Lower lobe of right lung (tissue), 2 donors: ENCODE measurements at regions not wholly inside any gene's neighbourhood (a gene's known extent, or its start where the extent isn't known, plus 50 kb on each side); places are given as distances from the start of the nearest gene placed in this dataset.

Experiments
- ATAC-seq, 2 donors: fragments of 200-7000 bp; cut with Tn5 transposase; one replicate each; pipeline ENCODE4 v1.9.1; 2020 to 2022; ENCODE audit warnings: mild to moderate bottlenecking in 2 of 2, moderate library complexity in 2 of 2
- DNase-seq: peaks from one replicate; pipeline ENCODE4 v3.0.0-alpha.2; 2020
- H3K27ac ChIP-seq: fragments of 200-600 bp; one replicate; pipeline ENCODE4 v1.8.0; 2022
- H3K27me3 ChIP-seq: fragments of 200-600 bp; one replicate; pipeline ENCODE4 v1.8.0; 2022; ENCODE audit warnings: low read depth
- H3K36me3 ChIP-seq: fragments of 200-600 bp; one replicate; pipeline ENCODE4 v1.8.0; 2022; ENCODE audit warnings: mild to moderate bottlenecking
- H3K4me1 ChIP-seq: fragments of 200-600 bp; one replicate; pipeline ENCODE4 v1.8.0; 2022
- H3K4me3 ChIP-seq: fragments of 200-600 bp; one replicate; pipeline ENCODE4 v1.8.0; 2022; ENCODE audit warnings: mild to moderate bottlenecking
- H3K9me3 ChIP-seq: fragments of 200-600 bp; one replicate; pipeline ENCODE4 v1.8.0; 2022
- intact Hi-C: fragments of 100-400 bp; cut with DNase I; formaldehyde crosslinking; loops from one replicate; pipeline ENCODE4 v1.11.0; 2022
- TF ChIP-seq, protein P1 (sequence below): fragments of 200-600 bp; IDR thresholded peaks from one replicate; pipeline ENCODE4 v1.8.0; 2022; ENCODE audit warnings: antibody characterized with exemption, mild to moderate bottlenecking
- donor health status: DM: no; HTN: yes; CAD: no; lungs with severe emphysema.

DNA sequence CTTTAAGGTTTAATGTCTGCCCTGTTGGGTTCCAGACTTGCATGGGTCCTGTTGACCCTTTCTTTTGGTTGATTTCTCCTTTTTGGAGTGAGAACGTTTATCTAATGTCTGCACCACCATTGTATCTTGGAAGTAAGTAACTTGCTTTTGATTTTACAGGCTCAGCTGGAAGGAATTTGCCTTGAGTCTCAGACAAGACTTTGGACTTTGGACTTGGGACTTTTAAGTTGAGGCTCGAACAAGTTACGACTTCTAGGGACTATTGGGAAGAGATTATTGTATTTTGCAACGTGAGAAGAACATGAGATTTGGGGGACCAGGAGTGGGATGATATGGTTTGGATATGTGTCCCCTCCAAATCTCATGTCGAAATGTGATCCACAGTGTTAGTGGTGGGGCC, 267.7 kb downstream of the GLI2 start:
- no peaks in the 10 kb centered on the region for H3K4me1 ChIP-seq
- DNase-seq: no peak
- H3K4me3 ChIP-seq: no peak overlapping the region
- TF ChIP-seq, protein P1, sequence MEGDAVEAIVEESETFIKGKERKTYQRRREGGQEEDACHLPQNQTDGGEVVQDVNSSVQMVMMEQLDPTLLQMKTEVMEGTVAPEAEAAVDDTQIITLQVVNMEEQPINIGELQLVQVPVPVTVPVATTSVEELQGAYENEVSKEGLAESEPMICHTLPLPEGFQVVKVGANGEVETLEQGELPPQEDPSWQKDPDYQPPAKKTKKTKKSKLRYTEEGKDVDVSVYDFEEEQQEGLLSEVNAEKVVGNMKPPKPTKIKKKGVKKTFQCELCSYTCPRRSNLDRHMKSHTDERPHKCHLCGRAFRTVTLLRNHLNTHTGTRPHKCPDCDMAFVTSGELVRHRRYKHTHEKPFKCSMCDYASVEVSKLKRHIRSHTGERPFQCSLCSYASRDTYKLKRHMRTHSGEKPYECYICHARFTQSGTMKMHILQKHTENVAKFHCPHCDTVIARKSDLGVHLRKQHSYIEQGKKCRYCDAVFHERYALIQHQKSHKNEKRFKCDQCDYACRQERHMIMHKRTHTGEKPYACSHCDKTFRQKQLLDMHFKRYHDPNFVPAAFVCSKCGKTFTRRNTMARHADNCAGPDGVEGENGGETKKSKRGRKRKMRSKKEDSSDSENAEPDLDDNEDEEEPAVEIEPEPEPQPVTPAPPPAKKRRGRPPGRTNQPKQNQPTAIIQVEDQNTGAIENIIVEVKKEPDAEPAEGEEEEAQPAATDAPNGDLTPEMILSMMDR: no peak
- no peaks in the 10 kb centered on the region for H3K36me3 ChIP-seq
- H3K9me3 ChIP-seq: no peaks in the 10 kb centered on the region
- ATAC-seq: no peak
- H3K27ac ChIP-seq: no peak overlapping the region
- intact Hi-C loops: no loop called here
- H3K27me3 ChIP-seq: no peaks in the 10 kb centered on the region

DNA sequence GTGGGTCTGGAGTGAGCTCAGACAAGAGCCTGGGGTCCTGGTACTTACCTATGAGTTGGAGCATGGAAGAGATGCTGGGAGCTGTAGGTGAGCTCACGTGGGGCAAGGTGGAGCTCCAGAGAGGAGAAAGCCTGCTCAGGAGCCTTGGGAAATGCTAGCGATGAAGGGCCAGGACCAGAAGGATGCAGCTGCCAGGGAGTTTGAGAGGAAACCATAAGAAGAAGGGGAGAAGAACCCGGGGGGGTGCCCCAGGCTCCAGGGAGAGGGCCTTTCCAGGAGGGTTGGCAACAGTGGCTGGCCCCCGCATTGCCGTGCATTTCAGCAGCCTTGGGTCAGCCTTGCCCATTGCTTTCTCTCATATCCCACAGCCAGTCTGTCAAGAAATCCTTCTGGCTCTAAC, 268.7 kb downstream of the GLI2 start:
- DNase-seq: no peak
- ATAC-seq: no peak
- Histone ChIP-seq H3K27ac (no peak overlapping the region), H3K36me3 (no peaks in the 10 kb centered on the region), H3K9me3 (no peaks in the 10 kb centered on the region), H3K4me1 (no peaks in the 10 kb centered on the region), H3K4me3 (no peak overlapping the region), H3K27me3 (no peaks in the 10 kb centered on the region)
- TF ChIP-seq, protein P1: no peak
- intact Hi-C loops: no loop called here

DNA sequence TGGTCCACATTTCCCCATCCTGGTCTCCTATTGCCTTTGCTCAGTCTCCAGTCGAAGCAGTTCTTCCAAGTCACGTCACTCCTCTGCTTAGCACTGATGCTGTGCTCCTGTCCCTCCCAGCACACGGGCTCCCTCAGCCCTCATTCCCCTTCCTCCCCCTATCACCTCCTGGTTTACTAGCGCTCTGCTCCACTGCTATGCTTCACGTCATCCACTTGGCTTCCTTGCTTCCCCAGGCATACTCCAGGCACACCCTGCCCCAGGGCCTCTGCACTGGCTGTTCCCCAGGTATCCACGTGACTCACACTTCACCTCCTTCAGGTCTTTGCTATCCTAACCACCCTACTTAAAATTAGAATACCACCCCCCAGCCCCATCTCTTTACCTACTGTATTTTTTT, 269.3 kb downstream of the GLI2 start:
- Histone ChIP-seq H3K36me3 (no peaks in the 10 kb centered on the region), H3K9me3 (no peaks in the 10 kb centered on the region), H3K4me3 (no peak overlapping the region), H3K27ac (no peak overlapping the region), H3K27me3 (no peaks in the 10 kb centered on the region), H3K4me1 (no peaks in the 10 kb centered on the region)
- TF ChIP-seq, protein P1: no peak
- no peak for ATAC-seq
- intact Hi-C loops: no loop called here
- DNase-seq: no peak

DNA sequence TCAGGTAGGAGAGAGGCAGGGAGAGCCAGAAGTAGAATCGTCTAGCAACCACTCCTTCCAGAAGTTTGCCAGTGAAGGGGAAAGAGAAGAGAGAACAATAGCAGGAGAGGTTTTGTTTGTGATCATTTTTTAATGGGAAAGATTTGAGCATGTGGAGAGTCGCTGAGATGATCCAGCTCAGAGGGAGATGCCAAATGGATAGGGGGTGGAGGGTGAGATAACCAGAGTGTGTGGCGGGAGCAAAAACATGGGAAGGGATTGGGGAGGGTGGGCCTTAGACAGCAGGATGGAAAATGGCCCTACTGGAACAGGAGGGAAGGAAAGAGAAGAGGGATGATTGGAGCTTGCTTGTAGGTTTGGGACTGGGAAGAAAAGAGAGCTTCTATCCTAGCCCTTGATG, 269.8 kb downstream of the GLI2 start:
- TF ChIP-seq, protein P1: no peak
- Histone ChIP-seq H3K36me3 (no peaks in the 10 kb centered on the region), H3K4me1 (no peaks in the 10 kb centered on the region), H3K27me3 (no peaks in the 10 kb centered on the region), H3K4me3 (no peak overlapping the region), H3K27ac (no peak overlapping the region), H3K9me3 (no peaks in the 10 kb centered on the region)
- DNase-seq (no peak), ATAC-seq (no peak)
- intact Hi-C loops: no loop called here

DNA sequence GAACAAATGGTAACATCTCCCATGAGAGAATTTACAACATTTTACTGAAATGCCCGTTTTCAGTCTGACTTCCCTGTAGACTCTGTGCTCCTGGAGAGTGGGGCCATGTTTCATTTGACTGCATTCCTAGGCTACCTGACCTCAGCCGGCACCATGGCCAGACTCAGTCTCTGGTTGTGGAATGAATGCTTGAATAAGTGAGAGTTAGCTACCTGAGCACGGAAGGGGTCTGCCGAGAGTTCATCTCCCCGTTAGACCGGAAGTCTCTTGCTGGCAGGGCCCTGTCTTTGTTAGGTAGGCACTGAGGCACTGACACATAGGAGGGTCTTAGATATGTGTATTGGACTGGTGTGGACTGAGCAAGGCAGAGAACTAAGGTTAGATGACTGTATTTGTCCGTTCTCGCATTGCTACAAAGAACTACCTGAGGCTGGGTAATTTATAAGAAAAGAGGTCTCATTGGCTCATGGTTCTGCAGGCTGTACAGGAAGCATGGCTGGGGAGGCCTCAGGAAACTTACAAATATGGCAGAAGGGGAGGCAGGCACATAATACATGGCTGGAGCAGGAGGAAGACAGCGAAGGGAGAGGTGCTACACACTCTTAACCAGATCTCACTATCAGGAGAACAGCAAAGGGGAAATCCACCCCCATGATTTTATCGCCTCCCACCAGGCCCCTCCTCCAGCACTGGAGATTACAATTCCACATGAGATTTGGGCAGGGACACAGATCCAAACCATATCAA, 271.2 kb downstream of the GLI2 start:
- Histone ChIP-seq H3K36me3 (no peaks in the 10 kb centered on the region), H3K9me3 (peaks cover 5% of the 10 kb centered on the region), H3K4me3 (no peak overlapping the region), H3K4me1 (no peaks in the 10 kb centered on the region), H3K27me3 (no peaks in the 10 kb centered on the region), H3K27ac (no peak overlapping the region)
- DNase-seq: no peak
- TF ChIP-seq, protein P1: no peak
- no peak for ATAC-seq
- intact Hi-C loops: no loop called here
